HEK293 (cell line): ENCODE measurements at regions not wholly inside any gene's neighbourhood (a gene's known extent, or its start where the extent isn't known, plus 50 kb on each side); places are given as distances from the start of the nearest gene placed in this dataset.

ENCODE experiments used
- CTCF ChIA-PET: fragments of 350-600 bp; formaldehyde crosslinking; extraction: SDS; loops from one replicate; lab custom pipeline; 2021; ENCODE audit warnings: antibody characterized with exemption; lab: Yijun Ruan, JAX
- POLR2A ChIA-PET: fragments of 300-600 bp; formaldehyde crosslinking; extraction: SDS; loops from one replicate; lab custom pipeline; 2020; ENCODE audit warnings: antibody characterized with exemption, inconsistent platforms; lab: Yijun Ruan, JAX
- H3K27ac ChIP-seq: fragments of 200-500 bp; sonication (Bioruptor generic); 2 replicates; pipeline ENCODE4 v1.5.1; 2014; ENCODE audit warnings: low read depth, low read length, control low read depth, inconsistent platforms; ENCODE audit errors: extremely low read depth
- H3K36me3 ChIP-seq, 2 experiments: fragments of 200-500 bp in 1 of 2; sonication (Bioruptor generic) in 1 of 2; 1 replicate in 1 of 2; 2 replicates in 1 of 2; pipeline ENCODE4 v1.5.1; 2014 to 2017; ENCODE audit warnings: inconsistent platforms in 2 of 2, low read length in 2 of 2; ENCODE audit not compliant: control insufficient read depth in 2 of 2, insufficient read depth in 1 of 2
- H3K4me1 ChIP-seq: fragments of 200-500 bp; sonication (Bioruptor generic); 2 replicates; pipeline ENCODE4 v1.5.1; 2014; ENCODE audit warnings: mild to moderate bottlenecking, low read length, inconsistent platforms; ENCODE audit not compliant: control insufficient read depth, insufficient read depth
- H3K4me3 ChIP-seq: 2 replicates; pipeline ENCODE4 v1.5.1; 2011; ENCODE audit warnings: low read depth, mild to moderate bottlenecking, control low read depth, low read length, moderate library complexity
- H3K9me3 ChIP-seq: fragments of 200-500 bp; sonication (Bioruptor generic); 2 replicates; pipeline ENCODE4 v1.5.1; 2014; ENCODE audit warnings: low read depth, low read length, inconsistent platforms; ENCODE audit not compliant: control insufficient read depth, insufficient read depth
- ELK4 ChIP-seq: IDR thresholded peaks from 2 replicates; pipeline ENCODE4 v1.6.1; 2011; ENCODE audit warnings: mild to moderate bottlenecking, low read depth, low read length, borderline replicate concordance
- KLF1 ChIP-seq: fragments of 450-650 bp; formaldehyde crosslinking; IDR thresholded peaks from 2 replicates; pipeline ENCODE4 v1.5.1; 2016; ENCODE audit warnings: missing biosample characterization, missing genetic modification characterization
- KLF17 ChIP-seq: fragments of 450-650 bp; formaldehyde crosslinking; IDR thresholded peaks from 2 replicates; pipeline ENCODE4 v1.5.1; 2016; ENCODE audit warnings: missing biosample characterization, missing genetic modification characterization
- REPIN1 ChIP-seq: fragments of 450-650 bp; formaldehyde crosslinking; IDR thresholded peaks from 2 replicates; pipeline ENCODE4 v1.5.1; 2017; ENCODE audit warnings: missing biosample characterization, missing genetic modification characterization, low read depth
- TCF7L2 ChIP-seq: IDR thresholded peaks from 2 replicates; pipeline ENCODE4 v1.6.1; 2011; ENCODE audit warnings: low read depth, mild to moderate bottlenecking, inconsistent platforms, low read length, moderate library complexity, borderline replicate concordance
- ZBTB26 ChIP-seq: fragments of 450-650 bp; formaldehyde crosslinking; optimal IDR thresholded peaks from 2 replicates; pipeline ENCODE3; 2016; ENCODE audit warnings: missing biosample characterization, mild to moderate bottlenecking, missing genetic modification characterization
- ZBTB49 ChIP-seq: fragments of 450-650 bp; formaldehyde crosslinking; IDR thresholded peaks from 2 replicates; pipeline ENCODE4 v1.5.1; 2016; ENCODE audit warnings: missing biosample characterization, missing genetic modification characterization, low read depth
- ZNF121 ChIP-seq: fragments of 450-650 bp; formaldehyde crosslinking; IDR thresholded peaks from 2 replicates; pipeline ENCODE4 v1.5.1; 2016; ENCODE audit warnings: missing biosample characterization, missing genetic modification characterization
- ZNF138 ChIP-seq: fragments of 450-650 bp; formaldehyde crosslinking; IDR thresholded peaks from 2 replicates; pipeline ENCODE4 v1.5.1; 2016; ENCODE audit warnings: missing biosample characterization, missing genetic modification characterization, borderline replicate concordance
- ZNF18 ChIP-seq: fragments of 450-650 bp; formaldehyde crosslinking; IDR thresholded peaks from 2 replicates; pipeline ENCODE4 v1.5.1; 2016; ENCODE audit warnings: missing biosample characterization, missing genetic modification characterization
- ZNF214 ChIP-seq: fragments of 450-650 bp; formaldehyde crosslinking; IDR thresholded peaks from 2 replicates; pipeline ENCODE4 v1.5.1; 2017; ENCODE audit warnings: missing biosample characterization, mild to moderate bottlenecking, missing genetic modification characterization, borderline replicate concordance
- ZNF239 ChIP-seq: fragments of 450-650 bp; formaldehyde crosslinking; IDR thresholded peaks from 2 replicates; pipeline ENCODE4 v1.5.1; 2016; ENCODE audit warnings: missing biosample characterization, missing genetic modification characterization
- ZNF311 ChIP-seq: fragments of 450-650 bp; formaldehyde crosslinking; IDR thresholded peaks from 2 replicates; pipeline ENCODE4 v1.5.1; 2017; ENCODE audit warnings: missing biosample characterization, missing genetic modification characterization, borderline replicate concordance
- ZNF473 ChIP-seq: fragments of 450-650 bp; formaldehyde crosslinking; IDR thresholded peaks from 2 replicates; pipeline ENCODE4 v1.5.1; 2017; ENCODE audit warnings: missing biosample characterization, missing genetic modification characterization
- ZNF488 ChIP-seq: fragments of 450-650 bp; formaldehyde crosslinking; IDR thresholded peaks from 2 replicates; pipeline ENCODE4 v1.5.1; 2016; ENCODE audit warnings: missing biosample characterization, missing genetic modification characterization
- ZNF529 ChIP-seq: fragments of 450-650 bp; formaldehyde crosslinking; IDR thresholded peaks from 2 replicates; pipeline ENCODE4 v1.5.1; 2017; ENCODE audit warnings: missing genetic modification characterization, missing biosample characterization; ENCODE audit not compliant: insufficient replicate concordance
- ZNF660 ChIP-seq: fragments of 450-650 bp; IDR thresholded peaks from 2 replicates; pipeline ENCODE4 v1.5.1; 2018; ENCODE audit warnings: missing biosample characterization, mild to moderate bottlenecking, missing genetic modification characterization

GRCh38 chr21:27382404-27382803 lies 415.5 kb upstream of the ADAMTS5 start:
- CTCF ChIA-PET, result interaction anchor here (1.1 kb wide), 1 partner anchor 183 kb away, joined by 4 read pairs; no protein-coding TSS in a partner anchor
- Histone ChIP-seq H3K27ac (no peak overlapping the region), H3K9me3 (no peaks in the 10 kb centered on the region), H3K4me1 (no peaks in the 10 kb centered on the region)
- no peak for TF ChIP-seq ZNF311 (tag by site-specific recombination)
- TF ChIP-seq TCF7L2, result no peak
- no peak for TF ChIP-seq ZNF138 (tag by site-specific recombination)
- no peak for TF ChIP-seq KLF1 (tag by site-specific recombination)
- TF ChIP-seq ZNF529 (tag by site-specific recombination), result no peak
- TF ChIP-seq ZNF121 (tag by site-specific recombination), result no peak
- TF ChIP-seq REPIN1, result no peak
- TF ChIP-seq ZBTB49 (tag by site-specific recombination), result no peak
- TF ChIP-seq ZNF473 (tag by site-specific recombination), result no peak
- TF ChIP-seq, all 188 proteins: peak for 0
- Histone ChIP-seq H3K4me3 (no peak overlapping the region), H3K36me3 (no peaks in the 10 kb centered on the region)
- POLR2A ChIA-PET, result no interaction called here

- POLR2A ChIA-PET, result no interaction called here
Measured at GRCh38 chr21:27380303-27380702, 413.4 kb upstream of the ADAMTS5 start.

More at GRCh38 chr21:27380303-27380702, 413.4 kb upstream of the ADAMTS5 start:
- H3K36me3 ChIP-seq, result no peaks in the 10 kb centered on the region
- no peak overlapping the region for H3K4me3 ChIP-seq
- no peaks in the 10 kb centered on the region for H3K9me3 ChIP-seq
- TF ChIP-seq ZNF239 (no peak), ZBTB26 (tag by site-specific recombination) (no peak), ELK4 (no peak), ZNF660 (tag by site-specific recombination) (no peak), KLF17 (no peak), ZNF18 (tag by site-specific recombination) (no peak), ZNF488 (tag by site-specific recombination) (no peak), ZNF214 (tag by site-specific recombination) (no peak)
- TF ChIP-seq, all 188 proteins: peak for 0
- Histone ChIP-seq H3K4me1 (no peaks in the 10 kb centered on the region), H3K27ac (no peak overlapping the region)
- CTCF ChIA-PET, result no interaction called here
